IPS DF 19.7 (cell line): ENCODE measurements at regions not wholly inside any gene's neighbourhood (a gene's known extent, or its start where the extent isn't known, plus 50 kb on each side); places are given as distances from the start of the nearest gene placed in this dataset.

Experiments
- DNase-seq: peaks from one replicate; pipeline ENCODE4 v3.0.0-alpha.2; 2013; ENCODE audit warnings: low read depth, low spot score

DNA sequence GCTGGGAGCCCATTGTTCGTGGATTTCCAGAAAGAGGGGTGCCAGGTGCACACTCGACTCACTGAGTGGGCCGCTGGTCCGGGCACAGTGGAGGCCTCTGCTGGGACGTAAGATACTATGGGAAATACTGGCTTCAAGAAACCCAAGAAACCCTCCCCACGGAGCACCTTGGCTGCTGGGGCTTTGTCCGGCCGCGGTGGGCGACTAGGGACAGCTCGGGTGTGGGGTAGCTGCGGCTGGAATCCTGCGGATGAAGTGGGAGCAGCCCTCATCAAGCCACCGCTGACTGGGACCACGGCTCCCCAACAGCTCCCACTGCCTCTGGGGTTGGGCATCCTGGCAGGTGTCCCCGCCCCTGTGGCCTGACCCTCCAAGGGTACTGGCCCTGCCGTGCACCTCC lies 69.5 kb upstream of the GATA5 start:
- DNase-seq: no peak

DNA sequence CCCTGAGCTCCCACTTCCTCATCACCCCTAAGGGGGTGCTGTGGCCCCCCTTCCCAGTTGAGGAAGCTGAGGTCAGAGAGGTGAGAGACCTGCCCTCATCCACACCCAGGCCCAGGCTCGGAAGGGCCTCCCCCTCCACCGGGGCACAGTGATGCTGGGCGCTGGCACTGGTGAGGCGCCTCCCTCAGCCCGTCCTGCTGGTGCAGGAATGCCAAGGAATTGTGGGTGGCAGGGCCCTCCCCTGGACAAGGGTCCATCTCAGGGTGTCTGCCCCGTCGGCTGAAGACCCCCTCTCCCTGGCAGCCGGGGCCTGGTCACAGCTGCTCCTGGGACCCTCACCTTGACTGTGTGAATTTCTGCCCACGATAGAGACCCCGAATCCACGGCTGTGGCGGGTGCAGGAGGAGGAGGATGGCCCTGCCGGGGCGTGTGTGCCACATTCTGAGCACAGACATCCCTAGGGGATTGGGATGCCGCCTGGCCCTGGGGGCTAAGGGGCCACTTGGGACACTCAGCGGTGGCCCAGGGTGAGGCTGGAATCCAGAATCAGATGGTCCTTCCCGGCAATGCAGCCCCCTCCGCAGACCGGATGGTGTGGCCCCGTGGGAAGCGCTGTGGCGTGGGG lies 70.2 kb upstream of the GATA5 start:
- DNase-seq: no peak

DNA sequence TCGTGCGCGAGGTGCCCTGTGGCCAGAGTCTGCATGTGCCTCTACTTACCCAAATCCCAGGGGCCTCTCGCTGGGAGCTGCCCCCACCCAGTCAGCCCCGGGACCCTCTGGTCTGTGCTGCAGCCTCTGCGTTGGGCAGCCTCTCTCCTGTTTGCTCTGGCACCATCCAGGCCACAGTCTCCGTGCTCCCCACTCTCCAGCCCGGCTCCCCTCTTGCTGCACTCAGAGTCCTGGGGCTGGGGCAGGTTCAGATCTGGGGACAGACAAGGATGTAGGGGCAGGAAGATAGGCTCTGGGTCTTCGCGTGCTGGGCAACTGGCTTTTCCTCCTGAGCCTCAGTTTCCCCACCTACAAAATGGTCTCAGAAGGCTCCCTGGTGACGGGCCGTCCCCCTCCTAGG lies 70.8 kb upstream of the GATA5 start:
- DNase-seq: no peak

DNA sequence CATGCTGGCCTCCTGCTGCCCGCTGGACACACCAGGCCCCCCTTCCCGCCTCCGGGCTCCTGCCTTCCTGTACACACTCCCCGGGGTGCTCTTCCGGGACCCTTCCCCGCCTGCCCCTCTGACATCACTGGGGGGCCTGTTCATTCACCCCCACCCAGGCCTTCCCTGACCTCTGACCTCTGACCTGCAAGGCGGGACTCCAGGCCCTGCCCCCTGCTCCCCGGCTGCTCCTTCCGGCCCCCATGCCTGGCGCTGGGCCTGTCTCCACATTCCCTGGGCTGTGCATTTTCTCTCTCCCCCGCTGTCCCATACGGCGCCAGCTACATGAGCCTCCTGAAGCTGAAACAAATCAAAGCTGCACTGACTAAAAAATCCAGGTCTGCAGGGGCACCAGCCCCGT lies 71.6 kb upstream of the GATA5 start:
- DNase-seq: no peak

DNA sequence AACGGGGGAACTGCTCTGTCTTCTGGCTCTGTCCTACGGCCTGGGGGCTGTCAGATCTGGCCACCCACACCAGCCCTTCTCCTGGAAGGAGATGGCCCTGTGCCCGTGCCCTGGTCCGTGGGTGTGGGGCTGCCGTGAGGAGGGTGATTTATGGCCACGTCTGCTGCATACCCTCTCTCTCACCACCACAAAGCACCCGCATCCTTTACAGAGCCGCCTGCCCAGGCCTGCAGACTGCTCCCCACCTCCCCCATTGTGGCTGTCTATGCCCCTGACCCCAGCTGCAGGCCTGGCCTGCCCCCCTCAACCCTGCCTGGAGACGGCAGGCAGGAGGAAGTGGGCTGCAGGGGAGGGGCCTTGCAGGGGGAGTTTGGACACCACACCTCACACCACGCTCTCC lies 72.7 kb upstream of the GATA5 start:
- DNase-seq: no peak

DNA sequence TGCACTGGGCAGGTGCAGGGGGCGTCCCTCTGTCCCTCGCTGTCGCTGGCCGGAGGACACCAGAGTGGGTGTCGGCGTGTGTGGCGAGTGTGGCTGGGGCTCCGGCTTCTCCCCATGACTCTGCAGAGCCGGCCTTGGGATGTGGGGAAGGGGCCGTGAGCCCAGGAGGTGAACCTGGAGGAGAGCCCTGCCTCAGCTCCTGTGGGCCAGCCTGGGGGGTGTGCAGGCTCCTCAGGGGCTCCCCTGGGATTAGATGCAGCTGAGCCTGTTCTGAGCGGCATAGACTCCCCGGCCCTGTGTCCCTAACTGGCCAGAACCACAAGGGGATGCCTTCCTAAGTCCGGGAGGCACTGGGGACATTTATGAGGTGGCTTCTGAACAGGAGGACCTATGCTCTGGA lies 73.2 kb upstream of the GATA5 start:
- no peak for DNase-seq

DNA sequence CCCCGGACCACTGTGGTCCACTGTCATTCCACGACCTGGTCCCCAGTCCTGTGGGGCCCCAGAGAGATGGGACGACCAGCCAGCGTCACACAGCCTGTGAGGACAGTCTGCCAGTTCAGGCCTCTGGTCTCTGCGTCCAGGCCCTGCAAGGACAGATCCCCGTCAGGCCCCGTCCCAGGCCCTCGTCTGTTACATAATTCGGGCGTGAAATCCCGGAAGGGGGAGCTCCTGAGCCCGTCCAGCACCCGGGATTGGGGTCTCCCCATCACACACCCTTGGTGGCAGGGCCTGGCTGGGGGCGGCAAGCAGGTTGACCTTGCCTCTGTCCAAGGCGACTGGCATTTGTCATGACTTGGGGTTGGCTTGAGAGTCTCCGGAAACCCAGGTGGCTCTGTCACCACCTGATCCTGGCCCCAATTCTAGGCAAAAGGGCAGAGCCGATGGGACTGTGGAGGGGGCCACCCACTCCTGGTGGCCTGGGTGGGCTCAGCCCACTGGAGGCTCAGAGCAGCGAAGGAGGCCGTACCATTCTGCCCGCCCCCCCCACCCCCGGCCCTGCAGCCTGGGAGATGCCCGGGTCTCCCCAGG lies 73.8 kb upstream of the GATA5 start:
- no peak for DNase-seq

DNA sequence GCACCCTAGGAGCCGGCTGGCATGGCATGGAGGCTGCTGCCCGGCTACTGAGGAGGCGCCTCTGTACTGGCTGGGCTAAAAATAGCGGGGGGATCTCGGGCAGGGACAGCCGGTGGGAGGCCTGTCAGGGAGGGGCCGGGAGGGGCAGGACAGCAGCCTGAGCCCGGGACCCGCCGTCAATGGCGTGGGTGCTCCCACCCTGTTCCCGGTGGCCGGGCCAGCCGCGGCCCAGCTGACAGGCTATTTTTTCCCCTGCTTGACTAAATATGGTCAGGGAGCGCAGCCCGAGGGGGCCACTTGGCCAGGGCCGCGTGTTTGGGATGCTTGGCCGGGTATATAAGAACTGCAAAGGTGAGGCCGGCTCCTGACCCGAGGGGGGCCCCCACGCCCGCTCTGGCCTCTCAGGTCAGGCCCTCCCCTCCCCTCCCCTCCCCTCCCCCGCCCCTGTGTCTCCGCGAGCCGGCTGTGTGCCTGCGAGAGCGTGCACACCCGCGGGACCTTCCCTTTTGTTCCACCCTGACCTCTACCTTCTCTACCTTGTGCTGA lies 74.4 kb upstream of the GATA5 start:
- no peak for DNase-seq

DNA sequence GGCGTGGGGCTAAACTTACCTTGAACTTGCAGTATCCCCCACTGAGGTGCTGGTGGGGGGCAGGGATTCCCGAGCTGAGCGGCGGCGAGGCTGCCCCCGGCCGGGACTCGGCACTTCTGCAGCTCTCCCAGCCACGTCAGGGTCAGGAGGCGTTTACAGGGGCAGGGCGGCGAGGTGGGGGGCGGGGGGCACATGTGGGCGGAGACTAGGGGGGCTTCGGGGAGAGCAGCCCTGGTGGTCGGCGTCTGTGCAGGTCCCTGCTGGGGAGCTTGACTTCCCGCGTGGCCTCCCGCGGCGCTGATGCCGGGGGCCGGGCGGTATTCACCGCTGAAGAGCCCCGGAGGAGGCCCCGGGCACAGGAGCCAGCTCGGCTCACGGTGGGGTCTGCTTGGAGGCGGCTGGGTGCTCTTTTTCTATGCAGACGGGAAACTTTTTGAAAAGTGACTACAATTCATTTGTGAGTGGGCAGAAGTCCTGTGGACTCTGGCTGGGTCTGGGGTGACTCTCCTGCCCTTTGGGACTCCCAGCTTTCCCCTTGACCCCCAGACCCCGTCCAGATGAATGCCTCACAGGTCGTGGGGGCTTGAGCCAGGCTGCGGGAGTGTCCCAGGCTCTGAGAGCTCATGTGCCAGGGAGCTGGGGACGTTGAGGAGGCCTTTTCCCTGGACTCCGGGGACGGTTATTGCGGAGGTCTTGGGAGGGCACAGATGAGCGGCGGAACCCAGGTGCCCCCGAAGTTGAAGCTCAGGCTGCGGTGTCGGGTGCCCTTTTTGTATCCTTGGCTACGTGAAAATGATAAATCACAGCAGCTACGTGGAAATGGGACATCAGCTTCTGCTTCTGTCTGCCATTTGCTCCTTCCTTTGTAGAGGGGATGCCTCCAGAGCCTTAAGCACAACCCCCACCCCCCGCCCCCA lies 75.9 kb upstream of the GATA5 start:
- DNase-seq: no peak

DNA sequence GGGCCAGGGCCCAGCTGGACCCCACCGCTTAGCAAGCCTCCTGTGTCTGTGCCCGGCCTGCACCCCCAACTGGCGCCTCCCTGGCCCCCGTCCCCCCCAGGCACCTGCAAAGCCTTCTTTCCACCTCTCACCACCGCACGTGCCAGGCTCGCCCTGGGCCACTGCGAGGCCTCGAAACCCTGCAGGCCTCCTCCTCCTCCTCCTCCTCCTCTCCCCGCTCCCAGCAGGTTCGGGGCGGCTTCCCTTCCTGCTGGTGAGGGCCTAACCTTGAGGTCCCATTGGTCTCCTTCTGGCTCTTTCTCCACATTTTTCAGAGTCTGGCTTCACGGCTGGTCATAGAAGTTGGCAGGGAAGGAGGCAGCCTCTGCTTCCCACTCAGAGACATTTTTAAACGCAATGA lies 76.8 kb upstream of the GATA5 start:
- DNase-seq: no peak

DNA sequence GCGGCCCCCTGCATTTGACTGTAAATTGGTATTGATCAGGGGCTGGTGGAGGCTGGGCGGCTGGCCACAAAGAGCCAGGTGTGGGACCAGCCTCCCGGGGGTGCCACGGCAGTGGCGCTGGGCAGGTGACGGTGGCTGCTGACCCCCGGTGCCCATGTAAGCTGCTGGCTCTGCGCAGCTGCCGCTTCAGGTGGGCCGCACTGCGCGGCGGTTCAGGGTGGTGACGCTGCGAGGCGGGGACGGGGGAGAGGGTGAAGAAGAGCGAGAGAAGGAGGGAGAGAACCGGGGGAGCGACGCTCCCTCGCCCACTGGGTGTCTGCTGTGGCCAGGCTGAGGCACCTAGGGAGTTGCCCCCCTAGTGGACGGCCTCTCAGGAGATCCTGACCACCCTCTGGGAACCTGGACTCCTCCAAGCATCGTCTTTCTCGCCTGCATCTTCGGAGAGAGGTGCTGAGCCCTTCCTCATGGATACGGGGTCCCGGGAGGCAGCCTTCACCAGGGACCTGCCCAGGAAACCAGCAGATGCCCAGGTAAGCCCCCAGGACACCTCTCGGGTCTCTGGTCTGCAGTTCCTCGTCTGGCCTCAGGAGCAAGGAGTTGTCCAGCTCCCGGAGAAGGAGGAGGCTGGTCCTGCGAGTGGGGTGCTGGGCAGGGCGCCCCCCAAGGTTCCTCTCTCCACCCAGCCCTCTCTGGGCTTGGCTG lies 77.5 kb upstream of the GATA5 start:
- no peak for DNase-seq

DNA sequence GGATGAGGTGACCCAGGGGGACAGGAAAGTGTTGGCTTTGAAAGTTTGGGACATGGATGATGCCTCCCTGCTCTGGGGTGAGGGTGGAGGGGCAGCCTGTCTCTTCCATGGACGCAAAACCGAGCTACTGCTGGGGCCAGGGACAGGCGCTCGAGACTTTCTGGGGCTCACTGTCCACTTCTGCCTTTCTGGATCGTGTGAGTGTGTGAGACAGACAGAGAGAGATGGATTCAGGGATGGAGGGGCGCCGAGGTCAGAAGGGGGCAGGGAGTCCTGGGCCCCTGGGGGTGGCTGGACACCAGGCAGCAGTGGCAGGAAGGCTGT lies 78.0 kb upstream of the GATA5 start:
- no peak for DNase-seq

DNA sequence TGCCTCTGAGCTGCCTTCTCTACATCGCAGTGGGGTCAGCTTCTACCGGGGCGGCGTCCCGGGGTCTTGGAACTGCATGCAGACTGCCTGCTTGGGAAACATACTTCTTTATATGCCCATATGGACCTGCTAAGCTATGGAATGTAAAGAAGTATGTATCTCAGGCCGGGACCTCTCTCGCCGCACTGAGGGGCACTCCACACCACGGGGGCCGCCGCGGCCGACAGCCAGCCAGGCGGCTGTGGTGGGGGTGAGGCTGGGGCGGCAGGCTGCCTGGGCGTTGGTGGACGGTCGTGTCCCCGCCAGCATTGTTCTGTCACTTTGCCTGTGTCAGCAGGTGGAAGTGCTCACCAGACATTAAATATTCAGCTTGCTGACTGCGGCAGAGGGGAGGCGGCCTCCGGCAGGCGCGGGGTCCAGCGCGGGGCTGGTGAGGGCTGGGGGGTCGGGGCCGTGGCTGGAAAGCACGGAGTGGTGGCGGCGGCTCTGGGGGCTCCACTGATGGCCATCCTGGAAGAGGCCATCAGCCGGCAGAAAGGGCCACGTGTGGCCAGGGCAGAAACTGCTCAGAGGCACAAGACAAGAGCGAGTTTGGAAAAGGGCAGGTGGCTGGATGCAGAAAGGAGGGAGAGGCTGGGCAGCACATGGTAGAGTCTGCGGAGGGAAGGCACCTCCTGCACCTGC lies 78.6 kb upstream of the GATA5 start:
- DNase-seq: no peak

DNA sequence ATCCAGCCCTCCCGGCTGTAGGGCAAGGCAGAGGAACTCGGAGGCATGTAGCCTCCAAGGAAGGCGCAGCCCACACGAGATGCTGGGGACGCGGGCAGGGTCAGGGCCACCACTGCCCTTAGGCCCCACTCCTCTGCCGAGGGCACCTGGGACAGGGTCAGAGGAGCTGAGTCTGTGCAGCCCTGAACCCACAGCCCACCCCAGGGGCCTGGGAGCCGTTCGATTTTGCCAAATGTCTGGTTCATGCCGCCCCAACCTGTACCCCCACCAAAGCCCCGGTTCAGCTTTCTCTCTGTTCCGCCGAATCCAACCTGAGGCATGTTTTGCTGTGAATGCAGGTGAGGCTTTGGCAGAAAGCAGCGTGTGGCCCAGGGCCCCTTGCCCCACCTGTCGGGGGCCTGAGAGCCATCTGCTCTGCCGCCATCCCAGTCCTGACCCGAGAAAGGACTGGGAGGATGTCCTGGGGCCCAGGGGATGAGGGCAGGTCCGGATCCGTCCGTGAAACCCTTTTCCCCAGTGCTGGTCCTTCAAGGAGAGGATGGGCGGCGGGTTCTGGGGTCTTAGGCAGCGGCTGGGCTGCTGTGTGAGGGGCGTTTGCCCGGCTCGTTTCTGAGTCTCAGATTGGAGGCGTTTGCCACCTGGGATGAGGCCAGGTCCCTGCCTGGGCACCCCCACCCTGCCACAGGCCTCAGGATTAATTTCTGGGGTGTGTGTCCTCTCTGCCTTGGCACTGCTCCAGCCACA lies 79.3 kb upstream of the GATA5 start:
- no peak for DNase-seq

DNA sequence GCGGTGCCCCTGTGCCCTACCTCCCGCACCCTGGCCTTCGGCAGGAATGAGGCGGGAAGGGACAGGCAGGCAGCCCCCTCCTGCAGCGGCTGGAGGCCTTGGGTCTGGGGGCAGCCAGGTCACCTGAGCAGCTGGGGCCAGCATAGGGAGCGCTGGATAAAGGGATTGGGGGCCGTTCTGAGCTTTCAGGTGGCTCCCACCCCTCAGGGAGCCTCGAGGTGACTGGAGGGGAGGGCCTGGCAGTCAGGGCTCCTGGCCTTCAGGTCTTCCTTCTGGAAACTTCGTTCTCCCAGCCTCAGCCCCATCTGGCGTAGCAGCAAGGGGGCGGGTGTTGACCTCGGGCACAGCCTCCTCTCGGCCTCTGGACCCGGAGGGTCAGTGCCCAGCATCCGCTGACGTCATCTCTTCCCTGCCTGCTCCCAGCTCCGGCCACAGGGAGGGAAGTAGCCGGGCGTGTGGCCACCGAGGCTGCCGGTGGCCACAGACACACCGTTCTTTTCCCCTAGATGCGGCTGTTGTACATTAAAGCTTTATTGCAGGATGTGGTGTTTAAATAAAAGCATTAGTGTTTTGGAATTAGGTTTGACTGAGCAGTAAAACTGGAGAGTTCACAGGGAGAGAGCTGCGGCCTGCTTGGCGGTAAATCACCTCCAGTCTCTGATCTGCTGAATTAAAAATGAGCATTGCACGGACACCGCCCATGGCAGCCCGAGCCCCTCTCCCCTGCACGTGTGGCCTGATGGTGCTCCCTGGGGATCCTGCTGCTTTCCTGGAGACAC lies 80.0 kb upstream of the GATA5 start:
- no peak for DNase-seq

DNA sequence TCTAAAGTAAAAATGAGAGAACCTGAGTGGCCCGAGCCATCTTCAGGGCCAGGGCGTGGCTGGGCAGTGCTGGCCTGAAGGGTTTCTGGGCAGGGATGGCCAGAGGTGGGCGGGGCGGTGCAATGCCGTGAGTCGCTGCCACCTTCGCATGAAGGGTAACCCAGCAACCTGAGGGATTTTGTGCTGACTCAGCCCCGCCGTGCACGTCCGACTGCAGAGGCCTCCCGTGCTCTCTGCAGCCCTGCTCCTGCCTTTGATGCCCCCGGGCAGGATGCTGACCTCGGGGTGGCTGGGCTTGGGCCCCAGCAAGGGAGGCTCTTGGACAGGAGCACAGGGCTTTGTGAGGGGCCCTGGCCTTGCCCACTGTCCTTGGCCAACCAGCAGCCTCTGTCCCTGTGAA lies 81.7 kb upstream of the GATA5 start:
- DNase-seq: no peak

DNA sequence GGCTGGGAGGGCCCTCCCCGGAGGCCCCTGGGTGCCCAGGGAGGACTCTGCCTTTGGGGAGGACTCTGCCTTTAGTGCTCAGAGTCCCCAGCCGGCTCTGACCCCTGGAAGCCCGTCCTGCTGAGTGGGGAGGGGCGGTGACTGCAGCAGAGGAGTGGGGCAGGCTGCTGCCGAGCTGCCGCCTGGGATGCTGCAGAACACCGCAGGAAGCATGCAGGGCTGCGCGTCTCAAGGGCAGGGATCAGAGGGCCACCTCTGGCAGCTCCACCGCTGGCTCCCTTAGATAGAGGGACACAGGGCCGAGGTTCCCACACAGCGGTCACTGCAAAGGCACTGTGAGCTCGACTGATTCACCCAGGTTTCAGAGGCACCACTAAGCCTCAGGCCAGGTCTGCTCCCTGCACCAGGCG lies 82.2 kb upstream of the GATA5 start:
- DNase-seq: no peak

DNA sequence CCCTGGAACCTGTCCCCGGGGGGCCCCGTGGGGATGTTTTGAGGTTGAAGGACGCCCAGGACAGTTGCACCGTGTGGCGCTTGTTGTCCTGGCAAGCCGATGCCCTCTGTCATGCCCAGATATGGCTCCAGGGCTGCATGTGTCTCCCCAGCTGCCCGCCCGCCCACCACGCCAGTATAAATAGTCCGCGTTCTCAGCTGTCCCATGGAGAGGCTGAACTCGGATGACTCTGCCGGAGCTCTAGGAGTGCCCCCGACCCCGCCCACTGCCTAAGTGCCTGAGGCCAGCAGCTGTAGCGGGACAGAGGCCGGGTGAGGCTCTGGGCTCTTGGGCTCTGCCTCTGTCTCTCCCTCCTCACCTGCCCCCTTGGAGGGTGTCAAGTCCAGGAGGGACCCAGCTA lies 83.0 kb upstream of the GATA5 start:
- no peak for DNase-seq

DNA sequence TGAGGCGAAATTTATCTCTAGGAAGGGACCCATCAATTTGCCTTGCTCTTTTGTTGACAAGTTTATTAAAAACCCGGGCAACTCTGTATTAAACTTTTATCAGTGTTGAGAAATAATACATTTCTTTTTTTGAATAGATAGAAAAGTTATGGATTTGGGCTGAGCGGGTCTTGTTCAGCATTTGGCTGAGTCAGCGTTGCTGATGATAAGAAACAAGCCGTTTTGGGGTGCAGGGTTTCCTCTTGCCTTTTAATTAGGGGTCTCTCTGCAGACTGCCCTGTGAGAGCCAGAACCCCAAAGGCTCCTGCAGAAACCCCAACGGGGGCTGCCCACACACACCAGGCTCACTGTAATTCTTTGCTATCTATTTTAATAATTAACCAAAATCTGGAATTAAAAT lies 82.1 kb upstream of the SLCO4A1 start:
- DNase-seq: no peak

DNA sequence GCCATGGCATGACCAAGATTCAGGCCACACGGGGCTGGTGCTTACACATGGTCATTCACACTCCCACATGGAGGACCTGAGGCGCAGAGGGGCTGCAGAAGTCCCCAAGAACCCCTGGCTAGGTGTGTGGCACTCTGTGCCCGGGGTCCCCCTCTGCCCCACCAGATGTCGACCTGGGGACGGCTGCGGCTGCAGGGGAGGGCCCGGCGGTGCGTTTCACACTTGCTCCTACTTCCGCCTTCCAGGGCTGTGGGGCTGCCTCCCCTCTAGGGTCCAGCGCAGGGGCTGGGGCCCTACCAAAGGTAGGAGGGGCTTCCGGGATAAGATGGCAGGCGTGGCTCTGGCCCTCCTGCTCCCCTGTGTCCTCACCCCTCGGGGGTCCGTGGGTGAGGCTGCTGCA lies 81.1 kb upstream of the SLCO4A1 start:
- DNase-seq: no peak
